GM21423 (cell line): ENCODE measurements at regions not wholly inside any gene's neighbourhood (a gene's known extent, or its start where the extent isn't known, plus 50 kb on each side); places are given as distances from the start of the nearest gene placed in this dataset.
"Not testable (repeated sequence)": the region's sequence is repeated elsewhere in the genome, so short reads cannot be mapped to it uniquely, and the experiment has no call there.

Experiments
- ATAC-seq: cut with Tn5 transposase; IDR thresholded peaks from one replicate; pipeline ENCODE4 v1.9.1; 2021; ENCODE audit warnings: mild to moderate bottlenecking, moderate library complexity; ENCODE audit not compliant: unreplicated experiment

GRCh38 chr20:60780388-60781025 lies 471.6 kb upstream of the CDH4 start:
- no peak for ATAC-seq

GRCh38 chr20:60782959-60783625 lies 469.0 kb upstream of the CDH4 start:
- no peak for ATAC-seq

DNA sequence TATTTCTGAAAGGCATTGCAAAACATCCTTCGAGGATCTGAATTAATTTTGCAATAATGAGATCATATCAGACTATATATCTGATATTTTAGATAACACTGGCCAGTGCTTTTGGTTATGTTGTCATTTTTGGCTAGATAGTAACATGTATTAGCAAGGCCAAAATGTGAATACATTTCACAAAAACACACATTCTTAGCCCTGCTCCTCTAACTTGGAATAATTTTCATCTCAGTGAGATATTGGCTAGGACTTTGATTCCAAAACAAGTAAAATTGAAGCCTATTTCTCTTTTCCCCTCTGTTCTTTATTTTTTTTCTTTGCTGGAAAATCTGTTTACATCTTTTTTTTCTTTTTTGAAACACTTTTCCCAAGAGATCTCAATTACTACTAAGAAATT lies 466.8 kb upstream of the CDH4 start:
- ATAC-seq = no peak

GRCh38 chr20:60785785-60786184 lies 466.3 kb upstream of the CDH4 start:
- ATAC-seq = no peak

- no peak for ATAC-seq
These were observed 465.3 kb upstream of the CDH4 start for GRCh38 chr20:60786686-60787217.

DNA sequence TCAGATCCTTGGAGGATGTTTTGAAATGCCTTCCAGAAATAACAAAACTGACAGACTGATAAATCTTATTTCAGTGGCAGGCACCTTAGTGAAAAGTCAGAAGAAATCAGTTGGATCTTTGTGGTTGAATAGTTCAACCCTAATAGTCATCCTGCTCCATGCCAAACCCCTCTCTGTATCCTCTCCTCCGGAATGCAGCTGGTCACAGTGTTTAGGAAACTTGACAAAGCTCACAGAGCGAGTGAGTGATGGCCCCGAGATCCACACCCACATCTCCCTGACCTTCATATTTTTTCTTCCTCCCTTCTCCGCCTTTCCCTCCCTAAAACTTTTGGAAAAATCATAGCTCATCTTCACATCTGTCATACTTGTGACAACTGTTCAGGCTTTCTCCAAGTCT lies 464.8 kb upstream of the CDH4 start:
- ATAC-seq = no peak

DNA sequence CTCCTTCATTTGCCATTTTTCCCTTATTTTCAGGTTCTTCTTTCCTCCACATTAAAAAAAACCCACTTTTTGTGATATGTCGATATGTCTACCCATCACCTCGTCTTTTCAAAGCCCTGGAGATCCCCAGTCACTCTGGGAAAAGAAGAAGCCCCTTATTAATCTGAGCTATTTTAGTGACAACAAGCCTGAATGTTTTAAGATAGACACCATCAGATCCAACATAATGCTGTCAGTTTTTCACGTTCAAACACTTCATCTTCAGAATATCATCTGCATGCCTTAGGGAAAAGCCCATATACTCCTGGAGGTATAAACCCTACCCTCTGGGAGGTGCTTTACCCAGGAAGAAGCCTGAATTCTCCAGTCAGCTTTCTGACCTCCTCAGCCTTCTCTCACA lies 464.0 kb upstream of the CDH4 start:
- ATAC-seq = no peak

- ATAC-seq = no peak
These were observed 462.7 kb upstream of the CDH4 start for GRCh38 chr20:60789399-60789798.

DNA sequence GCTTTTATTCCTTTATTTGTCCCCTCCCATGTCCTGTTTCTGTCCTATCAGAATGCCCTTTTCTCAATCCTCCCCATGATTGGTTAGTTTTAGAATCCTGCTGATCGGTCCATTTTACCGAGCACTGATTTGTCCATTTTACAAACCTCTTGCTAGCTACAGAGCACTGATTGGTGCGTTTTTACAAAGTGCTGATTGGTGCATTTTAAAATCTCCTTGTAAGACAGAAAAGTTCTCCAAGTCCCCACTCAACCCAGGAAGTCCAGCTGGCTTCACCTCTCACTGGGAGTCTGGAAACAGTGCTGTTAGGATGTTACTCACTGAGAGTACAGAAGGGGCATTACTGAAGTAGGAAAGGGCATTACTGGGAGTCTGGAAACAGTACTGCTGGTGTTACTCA lies 461.7 kb upstream of the CDH4 start:
- not testable (repeated sequence) for ATAC-seq

- no peak for ATAC-seq
These were observed 460.2 kb upstream of the CDH4 start for GRCh38 chr20:60791823-60792222.

DNA sequence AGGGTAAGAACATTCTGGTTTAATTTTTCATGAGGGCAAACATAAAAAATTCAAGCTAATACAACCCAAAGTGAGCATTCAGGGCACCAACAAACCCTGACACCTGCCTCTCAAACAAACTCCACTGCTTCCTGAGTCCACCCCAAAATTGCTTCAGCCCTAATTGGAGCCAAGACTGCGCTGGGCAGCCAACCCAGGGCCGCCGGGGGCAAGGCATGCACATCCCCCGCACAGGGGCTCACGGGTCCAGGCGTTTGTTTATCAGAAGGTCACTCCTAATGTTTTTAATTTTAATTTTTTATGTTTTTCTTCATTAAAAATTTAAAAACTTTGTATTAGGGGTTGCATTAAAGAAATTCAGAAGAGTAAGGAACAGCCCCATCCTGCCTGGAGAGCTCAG lies 459.1 kb upstream of the CDH4 start:
- no peak for ATAC-seq

DNA sequence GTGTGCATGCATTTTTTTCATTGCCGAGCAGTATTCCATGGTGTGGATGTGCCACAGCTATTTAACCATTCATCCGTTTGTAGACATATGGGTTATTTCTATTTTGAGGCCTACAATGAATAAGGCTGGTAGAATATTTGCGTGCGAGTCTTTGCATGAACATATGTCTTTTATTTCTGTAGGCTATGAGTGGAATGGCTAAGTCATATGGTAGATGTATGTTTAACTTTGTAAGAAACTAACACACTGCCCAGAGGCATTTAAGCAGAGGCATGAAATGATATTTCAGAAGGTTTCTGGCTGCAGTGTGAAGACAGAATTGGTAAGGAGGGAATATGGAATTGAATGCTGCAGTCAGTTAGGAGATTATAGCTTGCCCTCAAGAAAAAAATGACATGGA lies 457.4 kb upstream of the CDH4 start:
- no peak for ATAC-seq

GRCh38 chr20:60795651-60796050 lies 456.4 kb upstream of the CDH4 start:
- ATAC-seq = no peak

DNA sequence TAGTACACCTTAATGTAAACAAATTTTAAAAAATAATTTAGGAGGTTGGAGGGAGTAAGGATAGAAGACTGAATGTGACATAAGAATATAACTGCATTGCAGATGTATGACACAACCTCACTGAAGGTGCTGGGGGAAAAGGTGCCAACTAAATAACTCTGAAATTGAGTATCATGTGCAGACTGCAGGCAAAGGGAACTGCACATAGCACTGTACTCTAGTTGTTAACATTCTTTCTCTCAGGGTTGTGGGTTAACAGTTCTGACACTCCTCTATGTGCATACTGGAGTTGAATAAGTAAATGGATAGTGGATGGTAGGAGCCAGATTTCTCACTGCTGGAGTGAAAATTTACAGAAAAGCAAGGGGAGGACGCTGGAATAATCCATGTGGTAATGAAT lies 451.9 kb upstream of the CDH4 start:
- no peak for ATAC-seq

DNA sequence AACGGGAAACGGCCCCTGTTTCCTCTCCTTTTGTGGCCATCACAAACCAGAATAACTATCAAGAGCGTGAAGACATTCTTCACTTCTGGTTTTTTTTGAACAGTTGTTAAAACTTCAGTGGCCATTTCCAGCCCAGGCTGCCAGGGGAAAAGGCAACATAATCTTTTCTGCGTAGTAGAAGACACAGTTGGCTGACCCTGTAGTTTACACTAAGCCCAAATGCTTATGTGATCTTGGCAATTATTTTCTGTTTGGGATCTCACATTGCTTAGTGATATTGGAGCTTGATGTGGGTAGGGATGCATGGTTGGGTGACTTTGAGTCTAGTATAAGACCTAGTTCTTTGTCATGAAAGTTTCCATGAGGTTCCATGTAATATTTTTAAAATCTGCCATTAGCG lies 449.4 kb upstream of the CDH4 start:
- ATAC-seq = no peak

- ATAC-seq = no peak
These were observed 448.6 kb upstream of the CDH4 start for GRCh38 chr20:60803335-60804055.

GRCh38 chr20:60804240-60804917 lies 447.7 kb upstream of the CDH4 start:
- no peak for ATAC-seq

- no peak for ATAC-seq
These were observed 447.0 kb upstream of the CDH4 start for GRCh38 chr20:60804918-60805630.

DNA sequence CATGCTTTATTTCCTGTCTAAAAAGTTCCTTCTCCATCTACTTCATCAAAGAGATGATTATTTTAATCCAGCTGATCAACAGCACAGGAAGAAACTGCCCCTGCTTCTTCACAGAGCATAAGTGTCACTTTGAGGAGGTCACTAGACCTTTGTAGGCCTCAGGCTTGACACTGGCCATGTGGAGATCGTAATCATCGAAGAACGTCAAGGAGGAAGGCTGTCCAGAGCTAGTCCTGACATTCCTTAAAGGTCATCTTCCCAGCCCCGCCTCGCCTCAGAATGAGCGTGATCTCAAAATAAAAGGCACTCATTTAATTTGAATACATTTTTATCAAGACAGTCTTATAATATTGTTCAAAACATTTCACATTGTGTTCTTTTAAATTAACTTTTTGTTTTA lies 445.7 kb upstream of the CDH4 start:
- ATAC-seq = no peak

DNA sequence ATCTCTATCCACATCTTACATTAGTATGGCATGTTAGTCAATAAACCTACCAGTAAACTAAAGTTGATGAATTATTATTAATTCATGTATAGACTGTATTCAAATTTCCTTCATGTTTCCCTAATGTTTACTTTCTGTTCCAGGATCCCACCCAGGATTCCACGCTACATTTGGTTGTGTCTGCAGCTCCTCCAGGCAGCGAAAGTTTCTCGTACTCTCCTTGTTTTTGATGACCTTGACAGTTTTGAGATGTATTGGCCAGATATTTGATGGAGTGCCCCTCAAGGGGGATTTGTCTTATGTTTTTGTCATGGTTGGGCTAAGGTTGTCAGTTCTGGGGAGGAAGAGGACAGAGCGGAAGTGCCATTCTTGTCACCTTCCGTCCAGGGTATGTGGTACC lies 445.2 kb upstream of the CDH4 start:
- no peak for ATAC-seq
